Neural cell (in vitro differentiated cells): ENCODE measurements at regions not wholly inside any gene's neighbourhood (a gene's known extent, or its start where the extent isn't known, plus 50 kb on each side); places are given as distances from the start of the nearest gene placed in this dataset.

Experiments
- H2AFZ ChIP-seq: fragments of 200-600, 300-800 bp; sonication (generic), shearing (Covaris generic); 2 replicates; pipeline ENCODE4 v1.6.0; 2014; ENCODE audit warnings: low read depth, mild to moderate bottlenecking, antibody characterized with exemption, low read length, moderate library complexity
- H3F3A ChIP-seq: fragments of 200-600 bp; shearing (Covaris generic); 2 replicates; pipeline ENCODE4 v1.6.1; 2016; ENCODE audit warnings: mild to moderate bottlenecking, moderate library complexity, mixed read lengths, antibody characterized with exemption, low read length; ENCODE audit not compliant: insufficient read depth, poor library complexity, severe bottlenecking
- H3K27ac ChIP-seq: fragments of 200-600, 300-800 bp; sonication (generic), shearing (Covaris generic); 2 replicates; pipeline ENCODE4 v1.5.1; 2014; ENCODE audit warnings: mild to moderate bottlenecking, low read length, moderate library complexity
- H3K27me3 ChIP-seq: fragments of 300-800, 200-600 bp; sonication (generic), shearing (Covaris generic); 2 replicates; pipeline ENCODE4 v1.6.0; 2014; ENCODE audit warnings: mild to moderate bottlenecking, low read depth, low read length, moderate library complexity; ENCODE audit not compliant: insufficient read depth
- H3K36me3 ChIP-seq: fragments of 300-800, 200-600 bp; sonication (generic), shearing (Covaris generic); 2 replicates; pipeline ENCODE4 v1.5.1; 2014; ENCODE audit warnings: mild to moderate bottlenecking, antibody characterized with exemption, low read length, moderate library complexity; ENCODE audit not compliant: insufficient read depth
- H3K4me2 ChIP-seq: fragments of 300-800, 200-600 bp; sonication (generic), shearing (Covaris generic); 2 replicates; pipeline ENCODE4 v1.6.0; 2014; ENCODE audit warnings: mild to moderate bottlenecking, low read length
- H3K4me3 ChIP-seq: fragments of 300-800, 200-600 bp; sonication (generic), shearing (Covaris generic); 2 replicates; pipeline ENCODE4 v1.5.1; 2014; ENCODE audit warnings: mild to moderate bottlenecking, low read length, moderate library complexity
- H3K79me2 ChIP-seq: fragments of 200-600 bp; shearing (Covaris generic); replicated peaks from 2 replicates; pipeline ENCODE4 v1.6.0; 2014; ENCODE audit warnings: mild to moderate bottlenecking, low read length, moderate library complexity; ENCODE audit not compliant: insufficient read depth
- H3K9ac ChIP-seq: fragments of 300-800, 200-600 bp; sonication (generic), shearing (Covaris generic); 2 replicates; pipeline ENCODE4 v1.6.1; 2016; ENCODE audit warnings: mild to moderate bottlenecking, low read length, mixed read lengths
- H3K9me2 ChIP-seq: fragments of 200-600 bp; shearing (Covaris generic); 2 replicates; pipeline ENCODE4 v1.6.1; 2016; ENCODE audit warnings: mild to moderate bottlenecking, low read length, mixed read lengths; ENCODE audit not compliant: insufficient read depth
- H3K9me3 ChIP-seq: fragments of 200-600, 300-800 bp; sonication (generic), shearing (Covaris generic); 2 replicates; pipeline ENCODE4 v1.6.1; 2016; ENCODE audit warnings: mild to moderate bottlenecking, mixed run types, low read length, moderate library complexity, mixed read lengths
- H4K20me1 ChIP-seq: fragments of 200-600 bp; shearing (Covaris generic); 2 replicates; pipeline ENCODE4 v1.6.1; 2016; ENCODE audit warnings: mild to moderate bottlenecking, mixed run types; ENCODE audit not compliant: insufficient read depth
- CTCF ChIP-seq: fragments of 450-650 bp; IDR thresholded peaks from 2 replicates; pipeline ENCODE4 v1.5.1; 2014; ENCODE audit warnings: antibody characterized with exemption, mild to moderate bottlenecking, moderate library complexity; ENCODE audit not compliant: poor library complexity, severe bottlenecking
- EP300 ChIP-seq: fragments of 450-650 bp; conservative IDR thresholded peaks from 2 replicates; pipeline ENCODE4 v1.6.1; 2014; ENCODE audit warnings: antibody characterized with exemption, mild to moderate bottlenecking, moderate library complexity; ENCODE audit not compliant: poor library complexity, severe bottlenecking
- EZH2 ChIP-seq: fragments of 200-600, 300-800 bp; shearing (Covaris generic), sonication (generic); IDR thresholded peaks from 2 replicates; pipeline ENCODE4 v1.6.1; 2014; ENCODE audit warnings: antibody characterized with exemption, low read length, borderline replicate concordance, mild to moderate bottlenecking; ENCODE audit not compliant: insufficient read depth, poor library complexity, severe bottlenecking
- MXI1 ChIP-seq: fragments of 450-650 bp; conservative IDR thresholded peaks from 2 replicates; pipeline ENCODE4 v1.6.1; 2014; ENCODE audit warnings: antibody characterized with exemption, mild to moderate bottlenecking; ENCODE audit not compliant: poor library complexity, severe bottlenecking
- POLR2AphosphoS5 ChIP-seq: IDR thresholded peaks from 2 replicates; pipeline ENCODE4 v1.6.1; 2012
- RAD21 ChIP-seq: fragments of 450-650 bp; conservative IDR thresholded peaks from 2 replicates; pipeline ENCODE4 v1.6.1; 2014; ENCODE audit warnings: antibody characterized with exemption, mild to moderate bottlenecking, moderate library complexity
- SMC3 ChIP-seq: fragments of 450-650 bp; conservative IDR thresholded peaks from 2 replicates; pipeline ENCODE4 v1.6.1; 2014; ENCODE audit warnings: antibody characterized with exemption, mild to moderate bottlenecking, moderate library complexity; ENCODE audit not compliant: poor library complexity
- TAF1 ChIP-seq: IDR thresholded peaks from 2 replicates; pipeline ENCODE4 v1.6.1; 2012; ENCODE audit warnings: low read depth
- TF ChIP-seq, protein P1 (sequence below): IDR thresholded peaks from 2 replicates; pipeline ENCODE4 v1.6.1; 2012; ENCODE audit warnings: borderline replicate concordance

DNA sequence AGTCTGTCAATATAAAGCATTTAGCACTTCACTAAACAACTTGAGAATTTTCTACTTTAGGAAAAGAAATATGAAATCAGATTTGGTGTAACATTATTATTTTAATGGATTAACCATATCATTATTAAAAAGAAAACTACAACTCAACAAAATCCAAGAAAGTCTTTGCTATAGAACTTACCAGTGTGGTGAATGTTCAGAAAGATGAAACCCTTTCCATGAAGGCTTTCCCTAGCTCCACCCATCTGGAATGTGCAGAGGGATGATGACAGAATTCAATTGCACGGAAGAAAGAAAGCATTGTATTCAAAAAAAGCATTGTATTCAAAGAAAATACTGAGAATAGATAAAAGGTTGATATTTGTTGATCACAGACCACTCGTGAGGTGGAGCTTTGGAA lies 328.6 kb upstream of the NUDT12 start:
- H3K4me2 ChIP-seq: no peak overlapping the region
- H3K79me2 ChIP-seq: no peaks in the 10 kb centered on the region
- H2AFZ ChIP-seq: no peak overlapping the region
- no peak overlapping the region for H3K27ac ChIP-seq
- no peaks in the 10 kb centered on the region for H3F3A ChIP-seq
- no peaks in the 10 kb centered on the region for H3K9me3 ChIP-seq
- no peak overlapping the region for H3K4me3 ChIP-seq
- H3K9me2 ChIP-seq: no peaks in the 10 kb centered on the region
- no peaks in the 10 kb centered on the region for H3K36me3 ChIP-seq
- H3K27me3 ChIP-seq: no peaks in the 10 kb centered on the region
- no peak overlapping the region for H3K9ac ChIP-seq
- TF ChIP-seq EP300 (no peak), SMC3 (no peak), TAF1 (no peak), MXI1 (no peak), EZH2 (no peak)
- H4K20me1 ChIP-seq: no peaks in the 10 kb centered on the region

- H3K79me2 ChIP-seq: no peaks in the 10 kb centered on the region
- H3K27ac ChIP-seq: no peak overlapping the region
- H3K4me3 ChIP-seq: no peak overlapping the region
- no peaks in the 10 kb centered on the region for H3K27me3 ChIP-seq
- H3K9me3 ChIP-seq: no peaks in the 10 kb centered on the region
- H4K20me1 ChIP-seq: no peaks in the 10 kb centered on the region
- no peak overlapping the region for H3K4me2 ChIP-seq
- no peak overlapping the region for H2AFZ ChIP-seq
- no peak overlapping the region for H3K9ac ChIP-seq
- H3K9me2 ChIP-seq: no peaks in the 10 kb centered on the region
- TF ChIP-seq POLR2AphosphoS5 (no peak), EP300 (no peak), CTCF (no peak), MXI1 (no peak), RAD21 (no peak), TAF1 (no peak), EZH2 (no peak), SMC3 (no peak)
- TF ChIP-seq, protein P1, sequence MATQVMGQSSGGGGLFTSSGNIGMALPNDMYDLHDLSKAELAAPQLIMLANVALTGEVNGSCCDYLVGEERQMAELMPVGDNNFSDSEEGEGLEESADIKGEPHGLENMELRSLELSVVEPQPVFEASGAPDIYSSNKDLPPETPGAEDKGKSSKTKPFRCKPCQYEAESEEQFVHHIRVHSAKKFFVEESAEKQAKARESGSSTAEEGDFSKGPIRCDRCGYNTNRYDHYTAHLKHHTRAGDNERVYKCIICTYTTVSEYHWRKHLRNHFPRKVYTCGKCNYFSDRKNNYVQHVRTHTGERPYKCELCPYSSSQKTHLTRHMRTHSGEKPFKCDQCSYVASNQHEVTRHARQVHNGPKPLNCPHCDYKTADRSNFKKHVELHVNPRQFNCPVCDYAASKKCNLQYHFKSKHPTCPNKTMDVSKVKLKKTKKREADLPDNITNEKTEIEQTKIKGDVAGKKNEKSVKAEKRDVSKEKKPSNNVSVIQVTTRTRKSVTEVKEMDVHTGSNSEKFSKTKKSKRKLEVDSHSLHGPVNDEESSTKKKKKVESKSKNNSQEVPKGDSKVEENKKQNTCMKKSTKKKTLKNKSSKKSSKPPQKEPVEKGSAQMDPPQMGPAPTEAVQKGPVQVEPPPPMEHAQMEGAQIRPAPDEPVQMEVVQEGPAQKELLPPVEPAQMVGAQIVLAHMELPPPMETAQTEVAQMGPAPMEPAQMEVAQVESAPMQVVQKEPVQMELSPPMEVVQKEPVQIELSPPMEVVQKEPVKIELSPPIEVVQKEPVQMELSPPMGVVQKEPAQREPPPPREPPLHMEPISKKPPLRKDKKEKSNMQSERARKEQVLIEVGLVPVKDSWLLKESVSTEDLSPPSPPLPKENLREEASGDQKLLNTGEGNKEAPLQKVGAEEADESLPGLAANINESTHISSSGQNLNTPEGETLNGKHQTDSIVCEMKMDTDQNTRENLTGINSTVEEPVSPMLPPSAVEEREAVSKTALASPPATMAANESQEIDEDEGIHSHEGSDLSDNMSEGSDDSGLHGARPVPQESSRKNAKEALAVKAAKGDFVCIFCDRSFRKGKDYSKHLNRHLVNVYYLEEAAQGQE: no peak
- no peaks in the 10 kb centered on the region for H3K36me3 ChIP-seq
- H3F3A ChIP-seq: no peaks in the 10 kb centered on the region
These were observed 327.7 kb upstream of the NUDT12 start for GRCh38 chr5:103890313-103890712.
